Lower leg skin (tissue), 3 donors: ENCODE measurements at regions not wholly inside any gene's neighbourhood (a gene's known extent, or its start where the extent isn't known, plus 50 kb on each side); places are given as distances from the start of the nearest gene placed in this dataset.

Source experiments
- POLR2A ChIP-seq, 2 donors: fragments of 450-650 bp; IDR thresholded peaks; one replicate each; pipeline ENCODE4 v1.6.1; 2016 to 2017; ENCODE audit warnings: antibody characterized with exemption in 2 of 2, mild to moderate bottlenecking in 1 of 2, moderate library complexity in 1 of 2
- TF ChIP-seq, protein P1 (sequence below), 3 donors: fragments of 450-650 bp; IDR thresholded peaks; one replicate each; pipeline ENCODE4 v1.5.1; 2016; ENCODE audit warnings: antibody characterized with exemption in 3 of 3, mild to moderate bottlenecking in 3 of 3, moderate library complexity in 2 of 3

DNA sequence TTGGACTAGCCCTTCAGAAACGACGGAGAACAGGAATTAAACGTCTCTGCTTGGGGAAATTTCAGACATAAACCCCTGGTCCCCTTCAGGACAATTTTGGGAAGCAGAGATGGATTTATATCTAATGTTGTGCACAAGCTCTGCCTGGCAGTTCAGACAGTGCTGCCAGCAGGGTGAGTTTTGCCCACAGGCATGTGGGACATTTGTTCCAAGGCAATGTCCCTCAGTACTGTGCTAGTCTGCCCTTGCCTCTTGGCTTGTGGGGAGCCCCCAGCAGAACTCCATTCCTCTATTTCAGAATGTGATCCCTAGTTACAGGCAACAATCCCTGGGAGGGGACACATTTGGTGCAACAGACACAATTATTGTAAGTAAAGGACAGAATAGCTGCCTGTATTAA, 76.5 kb upstream of the GPR12 start:
- TF ChIP-seq, protein P1, sequence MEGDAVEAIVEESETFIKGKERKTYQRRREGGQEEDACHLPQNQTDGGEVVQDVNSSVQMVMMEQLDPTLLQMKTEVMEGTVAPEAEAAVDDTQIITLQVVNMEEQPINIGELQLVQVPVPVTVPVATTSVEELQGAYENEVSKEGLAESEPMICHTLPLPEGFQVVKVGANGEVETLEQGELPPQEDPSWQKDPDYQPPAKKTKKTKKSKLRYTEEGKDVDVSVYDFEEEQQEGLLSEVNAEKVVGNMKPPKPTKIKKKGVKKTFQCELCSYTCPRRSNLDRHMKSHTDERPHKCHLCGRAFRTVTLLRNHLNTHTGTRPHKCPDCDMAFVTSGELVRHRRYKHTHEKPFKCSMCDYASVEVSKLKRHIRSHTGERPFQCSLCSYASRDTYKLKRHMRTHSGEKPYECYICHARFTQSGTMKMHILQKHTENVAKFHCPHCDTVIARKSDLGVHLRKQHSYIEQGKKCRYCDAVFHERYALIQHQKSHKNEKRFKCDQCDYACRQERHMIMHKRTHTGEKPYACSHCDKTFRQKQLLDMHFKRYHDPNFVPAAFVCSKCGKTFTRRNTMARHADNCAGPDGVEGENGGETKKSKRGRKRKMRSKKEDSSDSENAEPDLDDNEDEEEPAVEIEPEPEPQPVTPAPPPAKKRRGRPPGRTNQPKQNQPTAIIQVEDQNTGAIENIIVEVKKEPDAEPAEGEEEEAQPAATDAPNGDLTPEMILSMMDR (IDR thresholded peaks at IDR 0.05): no peak
- TF ChIP-seq POLR2A (IDR thresholded peaks at IDR 0.05): no peak
